ENCODE measurements at regions not wholly inside any gene's neighbourhood (a gene's known extent, or its start where the extent isn't known, plus 50 kb on each side); places are given as distances from the start of the nearest gene placed in this dataset.
A peak's percentile ranks its signal among the peaks of the same experiment; 100 is the strongest.
"Not testable (repeated sequence)": the region's sequence is repeated elsewhere in the genome, so short reads cannot be mapped to it uniquely, and the experiment has no call there.

GRCh38 chr6:131488780-131489179, 84.2 kb upstream of the ARG1 start:
- DNase-seq (ENCODE audit: low spot score in 2 of 2) = no peak

GRCh38 chr6:131490441-131490840, 82.6 kb upstream of the ARG1 start:
- ATAC-seq (replicated peaks; ENCODE audit: extremely low read depth, poor library complexity, severe bottlenecking) (no peak), DNase-seq (ENCODE audit: low spot score in 2 of 2) (no peak)
- Mint-ChIP-seq H3K4me3 (no peak overlapping the region), H3K27ac (ENCODE audit: low read depth) (no peak overlapping the region), H3K36me3 (ENCODE audit: insufficient read depth) (no peaks in the 10 kb centered on the region), H3K9me3 (no peaks in the 10 kb centered on the region), H3K27me3 (no peaks in the 10 kb centered on the region), H3K4me1 (no peaks in the 10 kb centered on the region)

More at GRCh38 chr6:131488780-131489179, 84.2 kb upstream of the ARG1 start:
- Mint-ChIP-seq H3K4me1 (no peaks in the 10 kb centered on the region), H3K4me3 (no peak overlapping the region), H3K9me3 (no peaks in the 10 kb centered on the region), H3K27ac (ENCODE audit: low read depth) (no peak overlapping the region), H3K36me3 (ENCODE audit: insufficient read depth) (no peaks in the 10 kb centered on the region), H3K27me3 (peaks cover 14% of the 10 kb centered on the region)
- no peak for ATAC-seq (replicated peaks; ENCODE audit: extremely low read depth, poor library complexity, severe bottlenecking)

GRCh38 chr6:131492932-131493573, 80.0 kb upstream of the ARG1 start:
- H3K9me3 Mint-ChIP-seq = no peaks in the 10 kb centered on the region
- H3K27ac Mint-ChIP-seq (ENCODE audit: low read depth) = no peak overlapping the region
- DNase-seq (ENCODE audit: low spot score in 2 of 2) (no peak), ATAC-seq (replicated peaks; ENCODE audit: extremely low read depth, poor library complexity, severe bottlenecking) (no peak)
- no peaks in the 10 kb centered on the region for H3K27me3 Mint-ChIP-seq
- H3K36me3 Mint-ChIP-seq (ENCODE audit: insufficient read depth) = no peaks in the 10 kb centered on the region
- H3K4me1 Mint-ChIP-seq = no peaks in the 10 kb centered on the region
- no peak overlapping the region for H3K4me3 Mint-ChIP-seq

- not testable (repeated sequence) for H3K27ac Mint-ChIP-seq (ENCODE audit: low read depth); H3K4me1 Mint-ChIP-seq; H3K36me3 Mint-ChIP-seq (ENCODE audit: insufficient read depth); ATAC-seq (replicated peaks; ENCODE audit: extremely low read depth, poor library complexity, severe bottlenecking); H3K4me3 Mint-ChIP-seq; DNase-seq (ENCODE audit: low spot score in 2 of 2); H3K9me3 Mint-ChIP-seq
- peaks cover 17% of the 10 kb centered on the region for H3K27me3 Mint-ChIP-seq
These were observed 68.6 kb upstream of the ARG1 start for GRCh38 chr6:131504387-131504786.

- ATAC-seq (replicated peaks; ENCODE audit: extremely low read depth, poor library complexity, severe bottlenecking) = no peak
- H3K27me3 Mint-ChIP-seq = peaks cover 17% of the 10 kb centered on the region
- H3K4me1 Mint-ChIP-seq = no peaks in the 10 kb centered on the region
- no peak for DNase-seq (ENCODE audit: low spot score in 2 of 2)
- H3K36me3 Mint-ChIP-seq (ENCODE audit: insufficient read depth) = no peaks in the 10 kb centered on the region
- no peaks in the 10 kb centered on the region for H3K9me3 Mint-ChIP-seq
- no peak overlapping the region for H3K27ac Mint-ChIP-seq (ENCODE audit: low read depth)
- no peak overlapping the region for H3K4me3 Mint-ChIP-seq
These were observed 62.9 kb upstream of the ARG1 start for GRCh38 chr6:131510094-131510493.

- H3K9me3 Mint-ChIP-seq = no peaks in the 10 kb centered on the region
- H3K27me3 Mint-ChIP-seq = peaks cover 17% of the 10 kb centered on the region
- ATAC-seq (replicated peaks; ENCODE audit: extremely low read depth, poor library complexity, severe bottlenecking) (no peak), DNase-seq (ENCODE audit: low spot score in 2 of 2) (no peak)
- no peak overlapping the region for H3K4me3 Mint-ChIP-seq
- H3K4me1 Mint-ChIP-seq = no peaks in the 10 kb centered on the region
- no peak overlapping the region for H3K27ac Mint-ChIP-seq (ENCODE audit: low read depth)
- H3K36me3 Mint-ChIP-seq (ENCODE audit: insufficient read depth) = no peaks in the 10 kb centered on the region
These were observed 62.4 kb upstream of the ARG1 start for GRCh38 chr6:131510591-131510990.

GRCh38 chr6:131519670-131520436, 53.2 kb upstream of the ARG1 start:
- Mint-ChIP-seq H3K4me3 (no peak overlapping the region), H3K4me1 (peaks cover 12% of the 10 kb centered on the region), H3K27me3 (no peaks in the 10 kb centered on the region), H3K27ac (ENCODE audit: low read depth) (no peak overlapping the region), H3K9me3 (no peaks in the 10 kb centered on the region), H3K36me3 (ENCODE audit: insufficient read depth) (peaks cover 2% of the 10 kb centered on the region)
- DNase-seq (ENCODE audit: low spot score in 2 of 2) = no peak
- ATAC-seq (replicated peaks; ENCODE audit: extremely low read depth, poor library complexity, severe bottlenecking) = peak; percentile 65
